Astrocyte of the cerebellum (primary cell): ENCODE measurements at regions not wholly inside any gene's neighbourhood (a gene's known extent, or its start where the extent isn't known, plus 50 kb on each side); places are given as distances from the start of the nearest gene placed in this dataset.

Experiments
- DNase-seq: peaks from one replicate; pipeline ENCODE4 v3.0.0-alpha.2; 2011; ENCODE audit warnings: low read depth
- H3K4me3 ChIP-seq: 2 replicates; pipeline ENCODE4 v1.5.1; 2011; ENCODE audit warnings: mild to moderate bottlenecking, low read depth, low read length, moderate library complexity
- CTCF ChIP-seq: IDR thresholded peaks from 2 replicates; pipeline ENCODE4 v1.5.1; 2012; ENCODE audit warnings: low read length, low read depth, moderate library complexity, mild to moderate bottlenecking; ENCODE audit errors: missing control alignments
- in situ Hi-C: cut with HindIII; loops from 2 replicates; pipeline ENCODE4 v1.10.0; 2017; ENCODE audit warnings: low sequenced_read_pairs

GRCh38 chr6:19690325-19691075, 146.7 kb upstream of the ID4 start:
- DNase-seq, result no peak
- in situ Hi-C loops, result no loop called here
- no peak for TF ChIP-seq CTCF
- H3K4me3 ChIP-seq, result no peak overlapping the region

- no peak for DNase-seq
- in situ Hi-C loops, result no loop called here
- H3K4me3 ChIP-seq, result peak overlapping the region; percentile 43
- TF ChIP-seq CTCF, result no peak
Observed at GRCh38 chr6:19691465-19692167, 145.6 kb upstream of the ID4 start.

GRCh38 chr6:19692506-19693298, 144.5 kb upstream of the ID4 start:
- H3K4me3 ChIP-seq, result no peak overlapping the region
- in situ Hi-C loops, result no loop called here
- no peak for DNase-seq
- TF ChIP-seq CTCF, result no peak

- no peak for DNase-seq
- TF ChIP-seq CTCF, result no peak
- H3K4me3 ChIP-seq, result no peak overlapping the region
- in situ Hi-C loops, result no loop called here
Observed at GRCh38 chr6:19694697-19695096, 142.5 kb upstream of the ID4 start.

- no peak overlapping the region for H3K4me3 ChIP-seq
- TF ChIP-seq CTCF, result no peak
- in situ Hi-C loops, result no loop called here
- peak; percentile 87 for DNase-seq
Observed at GRCh38 chr6:19697744-19698290, 139.4 kb upstream of the ID4 start.

GRCh38 chr6:19699932-19700331, 137.2 kb upstream of the ID4 start:
- in situ Hi-C loops, result no loop called here
- H3K4me3 ChIP-seq, result no peak overlapping the region
- DNase-seq, result no peak
- TF ChIP-seq CTCF, result no peak
